HG02588 (cell line): ENCODE measurements at regions not wholly inside any gene's neighbourhood (a gene's known extent, or its start where the extent isn't known, plus 50 kb on each side); places are given as distances from the start of the nearest gene placed in this dataset.

Experiments
- ATAC-seq: cut with Tn5 transposase; IDR thresholded peaks from one replicate; pipeline ENCODE4 v1.9.1; 2021; ENCODE audit warnings: mild to moderate bottlenecking, moderate library complexity; ENCODE audit not compliant: unreplicated experiment

DNA sequence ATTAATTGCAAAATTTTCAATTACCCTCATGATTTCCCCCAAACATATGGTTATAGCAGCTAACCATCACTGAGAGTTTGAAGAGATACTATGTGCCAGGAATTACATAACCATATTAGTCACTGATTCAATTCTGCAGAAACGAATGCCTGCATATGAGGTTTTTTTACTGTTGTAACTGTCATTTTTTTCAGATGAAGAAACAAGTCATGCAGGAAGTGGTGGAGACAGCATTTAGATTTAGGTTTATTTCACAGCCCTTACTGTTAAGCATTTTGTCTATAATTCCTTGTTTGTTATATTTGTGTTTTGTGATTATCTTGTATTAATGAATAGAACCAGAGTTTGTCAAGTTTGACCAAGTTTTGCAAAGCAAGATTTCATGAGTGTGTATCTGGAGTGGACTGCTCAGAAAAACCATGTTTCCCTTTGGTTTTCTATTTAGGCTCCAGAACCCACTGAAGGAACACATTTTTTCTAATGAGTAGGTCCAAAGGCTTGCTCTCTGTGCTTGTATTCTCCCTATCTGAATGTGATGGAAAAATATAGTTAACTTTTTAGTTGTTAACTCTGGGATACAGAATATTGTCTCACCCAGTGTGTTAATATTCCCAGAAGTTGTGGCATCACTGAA lies 308.5 kb upstream of the ADAMTS5 start:
- no peak for ATAC-seq

DNA sequence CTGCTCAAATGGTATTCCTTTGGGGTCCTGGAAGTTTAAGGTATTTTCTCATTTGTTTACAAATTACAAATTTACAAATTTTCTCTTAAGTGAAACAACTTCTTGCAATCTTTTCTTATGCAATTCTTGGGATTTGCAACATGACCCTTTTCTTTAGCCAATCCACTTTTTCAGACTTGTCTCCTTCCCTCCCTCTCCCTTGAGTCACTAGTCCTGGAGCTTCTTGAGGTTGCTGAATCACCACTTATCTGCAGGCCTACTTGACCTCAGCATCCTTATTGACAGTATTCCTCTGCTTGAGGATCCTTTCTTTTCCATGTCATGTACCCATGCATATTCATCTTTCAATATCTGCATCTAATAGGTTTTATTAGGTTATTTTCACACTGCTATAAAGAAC lies 302.8 kb upstream of the ADAMTS5 start:
- ATAC-seq: no peak

DNA sequence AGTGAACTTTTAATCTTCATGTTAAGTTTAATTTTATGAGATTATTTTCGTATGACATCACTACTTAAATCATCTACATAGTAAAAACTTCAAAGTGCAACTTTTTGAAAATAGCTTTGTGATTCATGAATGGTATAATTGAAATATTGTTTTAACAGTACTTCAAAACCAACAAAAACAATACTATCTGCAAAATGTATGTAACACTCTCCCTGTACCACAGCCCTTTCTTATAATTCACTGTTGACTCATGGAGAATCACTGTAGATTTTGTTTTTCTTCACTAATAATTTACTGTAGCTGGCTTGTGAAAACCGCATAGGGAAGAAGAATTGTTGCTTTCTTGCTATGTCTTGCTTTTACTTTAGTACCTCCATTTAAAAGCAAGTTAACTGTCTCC lies 301.4 kb upstream of the ADAMTS5 start:
- ATAC-seq: no peak

DNA sequence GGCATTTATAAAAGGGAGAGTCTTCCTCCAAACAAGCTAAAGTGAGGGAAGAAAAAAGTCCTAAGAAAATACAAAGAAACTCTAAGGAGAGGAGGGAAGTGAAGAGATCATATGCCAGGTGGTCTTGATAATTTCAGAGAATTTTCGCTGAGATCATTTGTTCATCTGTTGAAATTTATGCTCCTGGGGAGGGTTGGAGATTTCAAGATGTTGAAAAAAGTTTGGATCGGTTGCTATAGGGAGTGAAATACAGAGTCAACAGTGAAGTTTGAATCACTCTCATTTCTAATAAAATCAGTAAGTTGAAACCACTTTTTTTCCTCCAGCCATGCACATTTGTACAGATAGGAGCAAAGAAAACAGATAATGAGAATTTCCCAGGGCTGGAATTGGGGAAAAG lies 299.1 kb upstream of the ADAMTS5 start:
- ATAC-seq: no peak

DNA sequence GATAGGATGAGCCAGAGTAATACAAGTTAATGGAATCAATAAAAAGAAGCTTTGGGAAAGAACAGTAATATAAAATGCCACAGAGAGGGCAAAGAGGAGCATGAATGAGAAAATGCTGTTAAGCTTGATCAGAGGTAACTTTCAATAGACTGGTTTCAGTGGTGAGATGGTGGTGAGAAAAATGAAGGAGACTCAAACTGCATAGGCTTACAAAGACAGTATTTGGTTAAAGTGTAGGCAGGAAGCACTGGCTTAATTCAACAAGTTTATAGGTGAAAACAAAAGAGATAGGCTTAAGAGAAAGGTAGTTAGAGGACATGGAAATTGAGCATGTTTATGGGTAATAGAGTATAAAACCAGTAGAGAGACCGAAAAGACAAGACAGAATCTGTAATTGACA lies 298.6 kb upstream of the ADAMTS5 start:
- ATAC-seq: no peak

DNA sequence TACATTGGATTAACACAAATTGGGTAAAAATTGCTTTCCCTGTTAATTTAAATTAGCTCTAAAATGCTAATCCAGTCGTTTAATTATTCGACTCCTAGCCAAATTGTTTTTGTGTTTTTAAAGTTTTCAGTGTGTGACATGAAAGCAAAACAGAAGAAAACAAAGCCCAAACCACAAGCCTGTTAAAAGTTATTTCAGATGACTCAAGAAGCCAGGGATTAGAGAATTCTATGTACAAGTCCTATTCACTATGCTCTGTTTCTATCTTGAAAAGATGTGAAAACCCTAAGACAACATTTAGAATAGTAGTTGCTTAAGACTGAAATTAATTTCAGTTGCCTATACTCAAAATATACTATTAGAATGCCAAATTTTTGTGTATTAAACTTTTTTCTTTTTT lies 294.8 kb upstream of the ADAMTS5 start:
- no peak for ATAC-seq

DNA sequence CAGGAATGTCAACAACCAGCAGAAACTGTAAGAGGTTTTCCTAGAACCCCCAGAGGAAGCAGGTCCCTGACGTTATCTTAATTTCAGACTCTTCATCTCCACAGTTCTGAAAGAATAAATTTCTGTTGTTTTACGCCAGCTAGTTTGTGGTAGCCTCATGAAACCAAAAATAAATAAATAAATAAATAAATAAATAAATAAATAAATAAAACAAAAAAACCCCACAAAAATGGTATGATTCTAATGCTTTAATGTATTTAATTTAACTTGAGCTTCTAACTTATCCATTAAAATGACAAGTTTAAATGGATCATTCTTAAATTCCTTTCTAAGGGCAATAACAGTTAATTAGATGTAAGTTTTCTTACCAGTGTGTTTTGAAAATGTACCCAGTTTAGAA lies 293.8 kb upstream of the ADAMTS5 start:
- ATAC-seq: no peak

DNA sequence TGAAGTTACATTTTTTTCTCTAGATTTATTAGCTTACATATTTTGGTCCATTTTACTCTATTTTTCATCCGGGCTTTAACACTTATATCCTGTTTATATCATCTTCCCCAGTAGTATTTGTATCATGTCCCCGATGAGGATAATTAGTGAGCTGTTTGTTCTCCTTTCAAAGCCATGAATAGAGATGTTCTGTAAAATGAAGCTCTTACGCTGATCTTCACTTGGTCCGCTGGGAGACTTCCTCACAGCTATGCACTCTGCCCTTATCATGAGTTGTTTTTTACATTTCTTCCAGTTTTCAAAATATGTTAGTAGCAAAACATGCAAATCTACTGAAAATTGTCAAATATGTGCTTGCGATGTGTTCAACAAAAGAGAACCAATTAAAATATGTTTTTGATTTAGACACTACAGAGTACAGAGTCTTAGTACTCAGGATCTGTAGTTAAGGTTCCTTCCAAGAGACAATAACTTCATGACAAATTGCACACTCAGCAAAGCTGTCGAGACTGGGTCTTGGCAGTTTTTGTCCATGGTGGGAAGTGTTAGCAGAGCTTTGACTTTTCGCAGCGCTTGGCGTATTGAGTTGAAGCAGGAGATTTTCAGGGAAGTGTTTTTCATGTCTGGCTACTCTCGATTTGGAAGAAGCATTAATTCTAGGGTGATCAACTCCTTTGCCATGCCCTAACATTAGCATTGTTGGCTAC lies 292.0 kb upstream of the ADAMTS5 start:
- ATAC-seq: no peak

DNA sequence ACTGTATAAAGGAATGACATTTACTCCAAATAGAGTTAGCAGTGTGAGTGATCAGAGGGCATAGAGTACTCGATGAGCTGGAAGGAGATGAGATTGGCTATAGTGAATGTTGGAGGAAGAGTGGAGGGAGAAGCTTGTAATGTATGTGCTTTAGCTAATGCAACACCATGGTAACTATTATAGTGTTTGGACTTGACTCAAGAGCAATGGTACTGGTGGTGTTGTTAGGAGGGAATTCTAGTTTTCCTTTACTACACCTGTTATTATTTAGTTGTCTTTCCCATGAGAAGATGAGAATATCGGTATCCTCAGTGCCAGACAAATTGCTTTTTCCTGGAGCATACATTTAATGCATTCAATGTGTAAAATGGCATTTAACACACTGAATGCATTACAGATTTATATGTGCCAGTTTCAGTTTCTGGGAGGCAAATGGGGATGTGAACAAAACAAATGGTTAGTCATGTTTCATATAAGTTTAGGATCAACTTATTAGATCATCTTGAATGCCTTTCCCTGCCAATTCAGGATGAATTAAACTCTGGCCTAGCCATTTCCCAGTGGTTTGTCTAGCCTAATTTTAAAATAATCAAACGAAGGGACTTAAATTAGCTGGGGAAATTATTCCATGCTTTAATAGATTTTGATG lies 291.1 kb upstream of the ADAMTS5 start:
- no peak for ATAC-seq

DNA sequence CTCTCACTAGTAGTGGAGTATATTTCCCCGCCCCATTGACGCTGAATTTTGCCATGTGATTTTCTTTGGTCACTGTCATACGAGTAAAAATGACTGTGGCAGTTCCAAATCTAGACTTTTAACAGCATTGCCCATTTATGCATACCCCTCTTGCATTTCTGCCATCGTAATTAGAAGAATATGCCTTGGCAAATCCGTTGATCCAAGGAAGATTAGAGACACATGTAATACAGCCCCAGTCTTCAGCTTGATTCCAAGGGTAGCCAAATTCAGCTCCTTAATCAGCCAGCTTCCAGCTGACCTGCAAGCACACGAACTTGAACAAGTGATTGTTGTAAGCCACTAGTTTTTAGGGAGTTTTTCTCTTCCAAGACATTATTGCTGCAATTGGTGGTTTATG lies 290.3 kb upstream of the ADAMTS5 start:
- no peak for ATAC-seq

DNA sequence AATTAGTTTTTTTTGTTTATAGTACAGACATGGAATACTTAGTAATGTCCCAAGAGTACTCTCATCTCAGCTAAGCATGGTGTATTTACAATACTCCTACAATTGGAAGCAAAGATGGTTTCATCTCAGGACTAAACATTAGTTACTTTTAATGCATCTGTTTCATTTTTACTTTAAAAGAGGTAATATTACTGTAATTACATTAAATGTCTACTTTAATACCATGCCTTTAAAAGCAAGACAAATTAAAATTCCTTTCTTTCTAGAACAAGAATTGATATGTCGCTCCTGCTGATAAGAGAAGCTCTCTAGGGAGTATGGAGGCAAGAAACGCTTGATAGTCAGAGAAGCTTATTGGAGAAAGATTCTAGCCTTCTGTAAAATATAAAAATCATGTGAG lies 284.9 kb upstream of the ADAMTS5 start:
- no peak for ATAC-seq

DNA sequence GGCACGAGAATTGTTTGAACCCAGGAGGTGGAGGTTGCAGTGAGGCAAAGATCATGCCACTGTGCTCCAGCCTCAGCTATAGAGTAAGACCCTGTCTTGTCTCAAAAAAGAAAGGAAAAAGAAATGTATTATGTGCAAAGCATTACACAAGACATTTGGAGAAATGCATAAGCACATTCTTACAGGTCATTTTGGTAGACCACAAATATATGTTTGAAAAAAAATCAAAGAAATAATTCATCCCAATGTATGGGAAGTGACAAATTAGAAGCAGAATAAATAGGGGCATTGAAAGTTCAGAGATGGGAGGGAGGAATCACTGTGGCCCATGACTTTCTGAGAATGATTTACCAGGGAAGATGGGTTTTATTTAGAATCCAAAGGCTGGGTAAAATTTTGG lies 283.5 kb upstream of the ADAMTS5 start:
- no peak for ATAC-seq

DNA sequence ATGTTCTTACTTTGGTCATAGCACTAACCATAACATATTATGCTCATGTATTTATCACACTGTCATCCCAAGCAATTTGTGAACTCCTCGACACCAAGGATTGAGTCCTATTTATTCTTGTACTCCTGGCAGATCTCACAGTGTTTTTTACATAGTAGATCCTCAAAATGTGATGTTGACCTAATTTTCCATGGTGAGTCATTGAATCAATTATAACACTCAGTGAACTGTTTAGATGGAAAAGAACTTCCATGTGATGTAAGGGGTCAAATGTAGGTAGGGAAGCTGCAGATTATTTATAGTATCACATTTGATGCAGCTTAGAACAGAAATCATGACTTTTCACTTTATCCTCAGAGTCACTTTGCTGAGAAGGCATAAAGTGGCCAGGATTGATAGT lies 281.9 kb upstream of the ADAMTS5 start:
- no peak for ATAC-seq

DNA sequence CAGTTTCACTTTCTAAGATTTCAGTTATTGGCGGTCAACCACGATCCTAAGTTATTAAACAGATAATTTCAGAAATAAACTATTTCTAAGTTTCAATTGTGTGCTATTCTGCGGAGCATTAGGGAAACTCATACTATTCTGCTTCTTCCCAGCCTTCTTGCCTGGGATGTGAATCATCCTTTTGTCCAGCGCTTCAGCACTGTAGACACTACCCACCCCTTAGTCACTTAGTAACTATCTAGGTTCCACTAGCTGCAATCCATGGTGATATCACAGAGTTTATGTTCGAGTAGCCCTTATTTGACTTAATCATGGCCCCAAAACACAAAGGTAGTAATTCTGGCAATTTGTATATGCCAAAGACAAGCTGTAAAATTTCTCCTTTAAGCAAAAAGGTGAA lies 279.9 kb upstream of the ADAMTS5 start:
- no peak for ATAC-seq

DNA sequence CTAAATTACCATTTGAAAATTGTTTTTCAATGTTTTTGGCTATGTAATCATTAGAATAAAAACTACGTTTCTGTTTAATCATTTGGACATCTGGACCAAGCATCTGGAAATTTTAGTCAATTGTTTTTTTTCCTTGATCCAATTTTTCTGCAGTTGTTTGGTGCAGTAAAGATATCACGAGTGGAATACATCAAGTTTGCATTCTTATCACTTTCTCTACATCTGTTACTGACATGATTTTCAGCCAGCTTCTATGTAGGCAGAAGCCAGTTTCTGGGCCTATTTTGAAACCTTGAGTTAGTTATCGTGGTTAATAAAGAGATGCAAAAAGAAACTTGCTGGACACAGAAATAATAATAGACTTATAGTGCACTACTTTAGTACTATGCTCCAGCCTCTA lies 277.9 kb upstream of the ADAMTS5 start:
- no peak for ATAC-seq

DNA sequence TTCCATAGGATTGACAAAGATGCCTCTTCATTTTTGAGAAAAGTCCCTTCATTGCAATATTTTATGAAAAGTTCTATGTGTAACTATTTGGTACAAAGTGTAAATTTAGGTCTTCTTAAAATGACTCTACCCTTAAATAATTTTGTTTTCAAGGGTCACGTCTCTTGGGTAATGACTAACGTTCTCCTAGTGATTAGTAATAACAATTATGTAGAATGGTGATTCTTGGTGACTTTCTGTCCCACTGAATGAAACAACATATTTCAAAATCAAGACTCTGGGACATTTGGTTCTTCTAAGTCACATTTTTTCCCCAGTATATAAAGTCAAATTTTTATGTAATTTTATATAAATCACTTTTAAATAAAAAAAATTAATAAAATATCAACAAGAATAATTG lies 277.5 kb upstream of the ADAMTS5 start:
- ATAC-seq: no peak

DNA sequence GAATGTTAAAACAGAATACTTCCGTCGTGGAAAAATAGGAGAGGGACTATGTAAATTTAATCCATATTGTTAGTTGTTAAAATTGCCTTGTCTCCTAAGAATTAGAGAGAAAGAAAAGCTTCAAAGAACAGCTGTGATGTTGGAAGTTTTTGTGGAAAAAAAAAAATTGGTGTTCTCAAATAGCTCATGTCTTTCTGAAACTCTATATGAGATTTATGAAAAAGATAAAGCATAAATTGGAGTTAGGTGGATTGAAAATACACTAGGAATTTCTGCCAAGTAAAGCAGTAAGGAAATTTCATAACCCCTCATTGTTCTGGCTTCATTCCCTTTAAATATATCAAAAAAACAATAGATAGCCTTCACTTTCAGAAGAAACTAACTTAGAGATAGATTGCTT lies 274.0 kb upstream of the ADAMTS5 start:
- ATAC-seq: no peak

DNA sequence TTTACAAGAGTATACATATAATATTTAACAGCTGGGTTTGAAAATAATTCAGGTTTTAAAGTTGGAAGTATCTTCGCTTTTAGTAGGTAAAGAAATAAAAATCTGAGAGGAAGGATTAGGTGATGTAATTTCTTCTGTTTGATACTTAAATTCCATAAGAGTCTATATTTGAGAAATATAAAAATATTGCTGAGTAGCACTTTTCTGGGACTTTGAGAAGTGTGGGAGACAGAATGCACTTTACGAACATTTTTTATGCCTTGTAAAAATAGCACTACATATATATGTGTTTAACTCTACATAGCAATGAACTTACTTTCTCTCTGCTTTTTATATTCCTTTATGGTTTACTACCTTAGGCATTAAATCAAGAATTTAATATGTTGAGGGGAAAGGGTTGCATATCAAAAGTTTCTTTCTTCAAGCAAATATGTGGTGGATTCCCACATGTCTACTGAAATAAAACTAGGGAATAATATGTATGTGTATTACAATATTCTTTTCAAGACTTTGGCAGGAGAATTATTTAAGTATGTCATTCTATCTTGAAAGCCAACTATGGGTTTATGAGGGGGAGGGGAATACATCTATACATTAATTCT lies 266.7 kb upstream of the ADAMTS5 start:
- no peak for ATAC-seq

DNA sequence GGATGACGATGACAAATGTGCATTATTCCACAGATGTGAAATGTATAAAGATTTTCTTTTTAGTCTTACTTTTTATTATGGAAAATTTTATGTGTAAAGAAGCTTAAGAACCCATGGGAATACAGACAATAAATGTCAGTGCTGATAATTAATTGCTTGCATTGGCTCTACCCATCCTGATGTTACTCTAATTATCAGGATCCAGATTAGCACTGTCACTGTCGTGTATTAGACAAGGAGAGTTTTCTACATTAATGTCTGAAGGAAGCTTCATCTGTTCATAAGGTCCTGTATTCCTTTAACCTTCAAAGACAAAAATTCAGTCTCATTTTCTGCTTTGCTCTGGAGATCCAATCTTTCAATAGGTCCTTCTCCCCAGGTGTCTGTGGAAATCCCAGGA lies 259.1 kb upstream of the ADAMTS5 start:
- no peak for ATAC-seq

DNA sequence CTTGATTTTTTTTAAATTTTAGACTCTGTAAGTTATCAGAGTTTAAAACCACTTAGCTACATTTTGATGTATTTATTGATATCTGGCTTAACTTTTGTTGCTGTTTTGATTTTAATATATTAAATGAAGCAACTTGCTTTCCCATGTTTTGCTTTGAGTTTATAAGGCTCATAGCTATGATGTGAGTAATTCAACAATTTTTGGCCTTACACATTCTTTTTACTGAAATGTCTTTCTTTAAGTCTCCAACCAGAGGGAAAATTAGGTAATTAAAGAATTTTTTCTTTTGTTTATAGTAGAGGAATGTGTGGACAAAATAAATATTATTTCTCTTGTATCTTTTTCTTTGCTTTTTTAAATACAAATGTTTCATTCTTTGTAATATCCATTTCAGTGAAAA lies 258.3 kb upstream of the ADAMTS5 start:
- no peak for ATAC-seq

DNA sequence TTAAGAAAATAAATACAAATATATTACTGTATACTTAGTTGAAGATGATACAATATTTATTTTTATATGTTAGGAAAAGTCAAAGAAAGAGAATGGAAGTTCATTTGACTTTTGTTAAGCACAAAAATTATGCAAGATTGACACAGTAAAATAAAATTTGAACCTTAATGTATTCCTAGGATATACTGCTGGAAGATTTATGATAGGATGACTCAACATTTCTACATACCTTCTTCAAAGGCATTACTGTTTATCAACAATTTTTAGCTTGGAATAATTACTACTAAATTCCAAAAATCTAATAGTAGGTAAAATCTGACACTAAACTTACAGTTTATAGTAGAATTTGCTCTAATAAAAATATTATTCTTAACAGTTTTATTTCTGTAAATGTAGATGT lies 257.3 kb upstream of the ADAMTS5 start:
- ATAC-seq: no peak

DNA sequence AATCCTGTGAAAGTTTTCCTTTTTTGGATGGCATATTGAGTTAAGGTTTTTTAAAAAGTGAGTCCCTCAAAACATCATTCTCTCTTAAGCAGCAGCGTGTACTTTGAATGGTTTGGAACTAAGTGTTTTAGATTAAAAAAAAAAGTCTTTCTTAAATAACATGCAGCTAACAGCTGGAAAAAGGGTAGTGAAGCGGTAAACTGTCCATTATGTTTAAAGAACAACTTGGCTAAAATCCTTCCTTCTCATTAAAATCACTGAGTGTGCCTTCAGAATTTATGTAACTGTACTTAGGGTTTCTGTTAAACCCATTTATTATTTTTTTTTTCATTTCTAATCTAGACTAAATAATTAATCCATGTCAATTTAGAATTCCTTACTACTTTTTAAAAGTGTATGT lies 254.2 kb upstream of the ADAMTS5 start:
- ATAC-seq: no peak
